ENCODE measurements at regions not wholly inside any gene's neighbourhood (a gene's known extent, or its start where the extent isn't known, plus 50 kb on each side); places are given as distances from the start of the nearest gene placed in this dataset.

- no peaks in the 10 kb centered on the region for H3K27me3 ChIP-seq (ENCODE audit: control insufficient read depth, extremely low read depth, insufficient read depth, low read length)
- H4K20me1 ChIP-seq (ENCODE audit: control insufficient read depth, extremely low read depth, insufficient read depth, low read length): no peaks in the 10 kb centered on the region
- H3K27ac ChIP-seq (ENCODE audit: control insufficient read depth, insufficient read depth, low read length): no peak overlapping the region
- H3K36me3 ChIP-seq (ENCODE audit: control insufficient read depth in 2 of 2, extremely low read depth in 1 of 2, insufficient read depth in 2 of 2, low read length in 2 of 2): no peaks in the 10 kb centered on the region
- DNase-seq (ENCODE audit: low read depth, low spot score): no peak
- no peaks in the 10 kb centered on the region for H3K79me2 ChIP-seq (ENCODE audit: control insufficient read depth, insufficient read depth, low read length)
- H3K4me2 ChIP-seq (ENCODE audit: control insufficient read depth, extremely low read depth, insufficient read depth, low read depth, low read length): no peak overlapping the region
- no peaks in the 10 kb centered on the region for H3K4me1 ChIP-seq (ENCODE audit: control insufficient read depth, extremely low read depth, insufficient read depth, low read length)
- H3K4me3 ChIP-seq (ENCODE audit: control insufficient read depth in 2 of 3, extremely low read depth in 1 of 3, insufficient read depth in 2 of 3, low read depth in 1 of 3, low read length in 3 of 3): no peak overlapping the region
- dilution Hi-C loops (cut with MboI; ENCODE audit: extremely low pct_ligation_motif_present, low sequenced_read_pairs): no loop called here
- no peak for TF ChIP-seq EZH2 (IDR thresholded peaks at IDR 0.05; ENCODE audit: low read length)
- H3K9me1 ChIP-seq (ENCODE audit: control insufficient read depth, extremely low read depth, insufficient read depth, low read length): no peaks in the 10 kb centered on the region
- no peaks in the 10 kb centered on the region for H3K9me3 ChIP-seq (ENCODE audit: control insufficient read depth, low read depth, low read length)
- no peak overlapping the region for H2AFZ ChIP-seq (ENCODE audit: control insufficient read depth, low read length)
- no peak overlapping the region for H3K9ac ChIP-seq (ENCODE audit: control insufficient read depth, extremely low read depth, insufficient read depth, low read length)
- no peak for FAIRE-seq
Measured at GRCh38 chr3:35522450-35522849, 116.9 kb upstream of the ARPP21 start.

- Histone ChIP-seq H3K27me3 (ENCODE audit: control insufficient read depth, extremely low read depth, insufficient read depth, low read length) (no peaks in the 10 kb centered on the region), H4K20me1 (ENCODE audit: control insufficient read depth, extremely low read depth, insufficient read depth, low read length) (no peaks in the 10 kb centered on the region), H3K27ac (ENCODE audit: control insufficient read depth, insufficient read depth, low read length) (no peak overlapping the region), H3K4me3 (ENCODE audit: control insufficient read depth in 2 of 3, extremely low read depth in 1 of 3, insufficient read depth in 2 of 3, low read depth in 1 of 3, low read length in 3 of 3) (no peak overlapping the region), H3K36me3 (ENCODE audit: control insufficient read depth in 2 of 2, extremely low read depth in 1 of 2, insufficient read depth in 2 of 2, low read length in 2 of 2) (no peaks in the 10 kb centered on the region), H3K4me1 (ENCODE audit: control insufficient read depth, extremely low read depth, insufficient read depth, low read length) (no peaks in the 10 kb centered on the region), H3K79me2 (ENCODE audit: control insufficient read depth, insufficient read depth, low read length) (no peaks in the 10 kb centered on the region), H3K4me2 (ENCODE audit: control insufficient read depth, extremely low read depth, insufficient read depth, low read depth, low read length) (no peak overlapping the region), H3K9ac (ENCODE audit: control insufficient read depth, extremely low read depth, insufficient read depth, low read length) (no peak overlapping the region), H3K9me1 (ENCODE audit: control insufficient read depth, extremely low read depth, insufficient read depth, low read length) (no peaks in the 10 kb centered on the region), H3K9me3 (ENCODE audit: control insufficient read depth, low read depth, low read length) (no peaks in the 10 kb centered on the region), H2AFZ (ENCODE audit: control insufficient read depth, low read length) (no peak overlapping the region)
- no peak for TF ChIP-seq EZH2 (IDR thresholded peaks at IDR 0.05; ENCODE audit: low read length)
- no peak for TF ChIP-seq CTCF (optimal IDR thresholded peaks at IDR 0.05 in 1 of 3, IDR thresholded peaks at IDR 0.05 in 1 of 3, conservative IDR thresholded peaks at IDR 0.05 in 1 of 3; ENCODE audit: extremely low read depth in 1 of 3, insufficient read depth in 2 of 3, low read length in 3 of 3)
- no peak for FAIRE-seq
- DNase-seq (ENCODE audit: low read depth, low spot score): no peak
- dilution Hi-C loops (cut with MboI; ENCODE audit: extremely low pct_ligation_motif_present, low sequenced_read_pairs): no loop called here
Measured at GRCh38 chr3:35523074-35523473, 116.3 kb upstream of the ARPP21 start.

- no peaks in the 10 kb centered on the region for H3K9me1 ChIP-seq (ENCODE audit: control insufficient read depth, extremely low read depth, insufficient read depth, low read length)
- no peak overlapping the region for H3K4me3 ChIP-seq (ENCODE audit: control insufficient read depth in 2 of 3, extremely low read depth in 1 of 3, insufficient read depth in 2 of 3, low read depth in 1 of 3, low read length in 3 of 3)
- no peak for FAIRE-seq
- TF ChIP-seq EZH2 (IDR thresholded peaks at IDR 0.05; ENCODE audit: low read length): no peak
- no peak for TF ChIP-seq CTCF (optimal IDR thresholded peaks at IDR 0.05 in 1 of 3, IDR thresholded peaks at IDR 0.05 in 1 of 3, conservative IDR thresholded peaks at IDR 0.05 in 1 of 3; ENCODE audit: extremely low read depth in 1 of 3, insufficient read depth in 2 of 3, low read length in 3 of 3)
- no peak overlapping the region for H3K9ac ChIP-seq (ENCODE audit: control insufficient read depth, extremely low read depth, insufficient read depth, low read length)
- H3K79me2 ChIP-seq (ENCODE audit: control insufficient read depth, insufficient read depth, low read length): no peaks in the 10 kb centered on the region
- no peak overlapping the region for H3K27ac ChIP-seq (ENCODE audit: control insufficient read depth, insufficient read depth, low read length)
- no peaks in the 10 kb centered on the region for H4K20me1 ChIP-seq (ENCODE audit: control insufficient read depth, extremely low read depth, insufficient read depth, low read length)
- dilution Hi-C loops (cut with MboI; ENCODE audit: extremely low pct_ligation_motif_present, low sequenced_read_pairs): no loop called here
- no peaks in the 10 kb centered on the region for H3K9me3 ChIP-seq (ENCODE audit: control insufficient read depth, low read depth, low read length)
- no peaks in the 10 kb centered on the region for H3K4me1 ChIP-seq (ENCODE audit: control insufficient read depth, extremely low read depth, insufficient read depth, low read length)
- DNase-seq (ENCODE audit: low read depth, low spot score): no peak
- H2AFZ ChIP-seq (ENCODE audit: control insufficient read depth, low read length): no peak overlapping the region
- H3K4me2 ChIP-seq (ENCODE audit: control insufficient read depth, extremely low read depth, insufficient read depth, low read depth, low read length): no peak overlapping the region
- H3K27me3 ChIP-seq (ENCODE audit: control insufficient read depth, extremely low read depth, insufficient read depth, low read length): no peaks in the 10 kb centered on the region
- no peaks in the 10 kb centered on the region for H3K36me3 ChIP-seq (ENCODE audit: control insufficient read depth in 2 of 2, extremely low read depth in 1 of 2, insufficient read depth in 2 of 2, low read length in 2 of 2)
Measured at GRCh38 chr3:35523838-35524237, 115.5 kb upstream of the ARPP21 start.

Measured in keratinocyte (primary cell).